ENCODE measurements at regions not wholly inside any gene's neighbourhood (a gene's known extent, or its start where the extent isn't known, plus 50 kb on each side); places are given as distances from the start of the nearest gene placed in this dataset.

GRCh38 chr2:128560718-128561117 lies 242.1 kb upstream of the HS6ST1 start:
- no peaks in the 10 kb centered on the region for H3K79me2 ChIP-seq
- DNase-seq (ENCODE audit: low spot score), result no peak
- no peak overlapping the region for H3K4me3 ChIP-seq
- H3K4me1 ChIP-seq (ENCODE audit: insufficient read depth), result no peaks in the 10 kb centered on the region
- WGBS (ENCODE audit: low lambda C conversion rate, missing lambda C conversion rate), result 98% methylated on average over 4 of the region's 4 CpGs
- H3K9me3 ChIP-seq (ENCODE audit: low read depth), result no peaks in the 10 kb centered on the region
- H3K4me2 ChIP-seq, result no peak overlapping the region
- H4K20me1 ChIP-seq (ENCODE audit: insufficient read depth, poor library complexity, severe bottlenecking), result no peaks in the 10 kb centered on the region
- H3K27ac ChIP-seq, result no peak overlapping the region
- H3K27me3 ChIP-seq, result no peaks in the 10 kb centered on the region
- no peaks in the 10 kb centered on the region for H3K9me2 ChIP-seq (replicated peaks; ENCODE audit: insufficient read depth)
- no peaks in the 10 kb centered on the region for H3K36me3 ChIP-seq (replicated peaks; ENCODE audit: insufficient read depth, low read depth)
- no peak for TF ChIP-seq CTCF (IDR thresholded peaks at IDR 0.05; ENCODE audit: poor library complexity)
- no peak for TF ChIP-seq EZH2phosphoT487 (IDR thresholded peaks at IDR 0.05; ENCODE audit: low read depth, severe bottlenecking, unreplicated experiment)
- TF ChIP-seq EZH2 (IDR thresholded peaks at IDR 0.05; ENCODE audit: borderline replicate concordance), result no peak
- no peak overlapping the region for H2AFZ ChIP-seq

GRCh38 chr2:128562471-128563347 lies 244.0 kb upstream of the HS6ST1 start:
- Histone ChIP-seq H3K36me3 (replicated peaks; ENCODE audit: insufficient read depth, low read depth) (no peaks in the 10 kb centered on the region), H2AFZ (no peak overlapping the region), H3K4me3 (no peak overlapping the region), H3K9me2 (replicated peaks; ENCODE audit: insufficient read depth) (no peaks in the 10 kb centered on the region), H3K27ac (no peak overlapping the region), H3K79me2 (no peaks in the 10 kb centered on the region), H3K4me1 (ENCODE audit: insufficient read depth) (no peaks in the 10 kb centered on the region), H3K9me3 (ENCODE audit: low read depth) (no peaks in the 10 kb centered on the region), H3K27me3 (no peaks in the 10 kb centered on the region), H3K4me2 (no peak overlapping the region), H4K20me1 (ENCODE audit: insufficient read depth, poor library complexity, severe bottlenecking) (no peaks in the 10 kb centered on the region)
- no peak for TF ChIP-seq EZH2phosphoT487 (IDR thresholded peaks at IDR 0.05; ENCODE audit: low read depth, severe bottlenecking, unreplicated experiment)
- TF ChIP-seq CTCF (IDR thresholded peaks at IDR 0.05; ENCODE audit: poor library complexity), result no peak
- no peak for TF ChIP-seq EZH2 (IDR thresholded peaks at IDR 0.05; ENCODE audit: borderline replicate concordance)
- no peak for DNase-seq (ENCODE audit: low spot score)
- 91% methylated on average over 7 of the region's 7 CpGs for WGBS (ENCODE audit: low lambda C conversion rate, missing lambda C conversion rate)

GRCh38 chr2:128563348-128563687 lies 244.7 kb upstream of the HS6ST1 start:
- Histone ChIP-seq H3K27me3 (no peaks in the 10 kb centered on the region), H2AFZ (no peak overlapping the region)
- no peak for DNase-seq (ENCODE audit: low spot score)

More at GRCh38 chr2:128563348-128563687, 244.7 kb upstream of the HS6ST1 start:
- no peaks in the 10 kb centered on the region for H3K79me2 ChIP-seq
- 81% methylated on average over 4 of the region's 4 CpGs for WGBS (ENCODE audit: low lambda C conversion rate, missing lambda C conversion rate)
- H3K27ac ChIP-seq, result no peak overlapping the region
- TF ChIP-seq EZH2phosphoT487 (IDR thresholded peaks at IDR 0.05; ENCODE audit: low read depth, severe bottlenecking, unreplicated experiment) (no peak), CTCF (IDR thresholded peaks at IDR 0.05; ENCODE audit: poor library complexity) (no peak), EZH2 (IDR thresholded peaks at IDR 0.05; ENCODE audit: borderline replicate concordance) (no peak)
- no peak overlapping the region for H3K4me3 ChIP-seq
- H3K4me2 ChIP-seq, result no peak overlapping the region
- no peaks in the 10 kb centered on the region for H4K20me1 ChIP-seq (ENCODE audit: insufficient read depth, poor library complexity, severe bottlenecking)
- no peaks in the 10 kb centered on the region for H3K9me2 ChIP-seq (replicated peaks; ENCODE audit: insufficient read depth)
- no peaks in the 10 kb centered on the region for H3K9me3 ChIP-seq (ENCODE audit: low read depth)
- H3K4me1 ChIP-seq (ENCODE audit: insufficient read depth), result no peaks in the 10 kb centered on the region
- H3K36me3 ChIP-seq (replicated peaks; ENCODE audit: insufficient read depth, low read depth), result no peaks in the 10 kb centered on the region
